GM06990 (cell line): ENCODE measurements at regions not wholly inside any gene's neighbourhood (a gene's known extent, or its start where the extent isn't known, plus 50 kb on each side); places are given as distances from the start of the nearest gene placed in this dataset.

Source experiments
- DNase-seq: peaks from one replicate; pipeline ENCODE4 v3.0.0-alpha.2; 2011; ENCODE audit not compliant: insufficient read length; ENCODE audit errors: extremely low read depth
- H3K27me3 ChIP-seq: replicated peaks from 2 replicates; pipeline ENCODE4 v1.6.0; 2011; ENCODE audit warnings: low read length; ENCODE audit not compliant: control insufficient read depth, insufficient read depth
- H3K36me3 ChIP-seq: 2 replicates; pipeline ENCODE4 v1.5.1; 2011; ENCODE audit warnings: low read length; ENCODE audit not compliant: control insufficient read depth, insufficient read depth
- H3K4me3 ChIP-seq: replicated peaks from 2 replicates; pipeline ENCODE4 v1.5.1; 2011; ENCODE audit warnings: low read depth, mild to moderate bottlenecking, control low read depth, low read length
- TF ChIP-seq, protein P1 (sequence below): IDR thresholded peaks from 2 replicates; pipeline ENCODE4 v1.5.1; 2011; ENCODE audit warnings: low read length, control low read depth, mild to moderate bottlenecking, inconsistent platforms; ENCODE audit not compliant: insufficient read depth, poor library complexity, severe bottlenecking

DNA sequence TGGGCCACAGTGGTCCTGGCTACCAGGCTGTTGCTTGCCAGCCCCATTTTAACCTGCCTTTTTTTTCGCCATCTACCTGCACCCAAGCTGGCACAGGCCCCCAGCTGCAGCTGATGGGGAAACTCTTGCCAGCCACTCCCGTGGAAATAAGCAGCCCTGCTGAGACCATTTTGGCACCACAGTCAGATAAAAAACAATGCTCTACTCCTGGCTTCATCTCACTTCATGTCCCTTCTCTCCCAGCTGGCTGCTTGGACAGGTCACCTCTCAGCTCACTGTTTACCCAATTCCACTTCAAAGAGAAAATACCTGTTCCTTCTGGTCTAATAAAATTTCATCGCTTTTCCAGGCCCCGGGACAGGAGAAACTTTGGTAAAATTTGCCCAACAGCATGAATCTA is 322.6 kb upstream of the SLC30A5 start:
- Histone ChIP-seq H3K36me3 (no peaks in the 10 kb centered on the region), H3K27me3 (no peaks in the 10 kb centered on the region; the same call in 1 of the 2 replicates), H3K4me3 (no peak overlapping the region)
- TF ChIP-seq, protein P1, sequence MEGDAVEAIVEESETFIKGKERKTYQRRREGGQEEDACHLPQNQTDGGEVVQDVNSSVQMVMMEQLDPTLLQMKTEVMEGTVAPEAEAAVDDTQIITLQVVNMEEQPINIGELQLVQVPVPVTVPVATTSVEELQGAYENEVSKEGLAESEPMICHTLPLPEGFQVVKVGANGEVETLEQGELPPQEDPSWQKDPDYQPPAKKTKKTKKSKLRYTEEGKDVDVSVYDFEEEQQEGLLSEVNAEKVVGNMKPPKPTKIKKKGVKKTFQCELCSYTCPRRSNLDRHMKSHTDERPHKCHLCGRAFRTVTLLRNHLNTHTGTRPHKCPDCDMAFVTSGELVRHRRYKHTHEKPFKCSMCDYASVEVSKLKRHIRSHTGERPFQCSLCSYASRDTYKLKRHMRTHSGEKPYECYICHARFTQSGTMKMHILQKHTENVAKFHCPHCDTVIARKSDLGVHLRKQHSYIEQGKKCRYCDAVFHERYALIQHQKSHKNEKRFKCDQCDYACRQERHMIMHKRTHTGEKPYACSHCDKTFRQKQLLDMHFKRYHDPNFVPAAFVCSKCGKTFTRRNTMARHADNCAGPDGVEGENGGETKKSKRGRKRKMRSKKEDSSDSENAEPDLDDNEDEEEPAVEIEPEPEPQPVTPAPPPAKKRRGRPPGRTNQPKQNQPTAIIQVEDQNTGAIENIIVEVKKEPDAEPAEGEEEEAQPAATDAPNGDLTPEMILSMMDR, result no peak
- DNase-seq, result no peak

DNA sequence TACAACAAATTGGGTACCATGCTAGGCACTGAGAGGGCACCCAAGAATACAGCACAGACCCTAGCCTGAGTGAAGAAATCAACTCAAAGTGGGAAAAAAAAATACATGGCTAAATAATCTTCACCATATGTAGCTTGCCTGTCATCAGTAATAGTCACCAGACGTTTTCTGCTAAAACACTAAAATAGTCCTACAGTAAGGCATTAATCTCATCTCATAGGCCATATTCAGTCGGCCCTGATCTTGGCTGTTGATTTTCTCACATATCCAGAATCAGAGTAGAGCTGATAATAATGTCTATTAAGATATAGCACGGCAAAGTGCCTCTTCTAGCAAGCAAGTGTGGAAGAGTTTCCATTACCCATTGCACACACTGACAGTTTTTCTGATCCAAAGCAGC is 322.1 kb upstream of the SLC30A5 start:
- H3K36me3 ChIP-seq, result no peaks in the 10 kb centered on the region
- H3K27me3 ChIP-seq, result no peaks in the 10 kb centered on the region; the same call in 1 of the 2 replicates
- H3K4me3 ChIP-seq, result no peak overlapping the region
- DNase-seq, result no peak
- TF ChIP-seq, protein P1, result no peak

DNA sequence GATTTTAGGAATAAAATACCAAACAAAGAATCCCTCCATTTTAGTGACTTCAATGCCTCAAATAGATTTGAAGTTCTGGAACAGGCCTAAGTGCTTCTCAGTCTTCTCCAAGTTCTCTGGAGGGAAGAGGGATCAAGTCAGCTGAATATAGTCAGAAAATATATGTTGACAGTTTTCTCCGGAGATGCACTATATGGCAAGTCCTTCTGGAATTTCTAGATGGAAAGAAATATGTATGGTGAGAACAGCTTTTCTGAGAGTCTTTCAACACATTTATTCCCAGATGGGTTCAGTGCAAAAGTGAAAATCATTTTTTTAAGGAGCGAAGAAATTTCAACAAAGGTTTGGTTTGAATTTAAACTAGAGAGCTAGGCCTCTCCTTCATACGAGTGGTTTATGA is 317.4 kb upstream of the SLC30A5 start:
- TF ChIP-seq, protein P1, result no peak
- no peak for DNase-seq
- Histone ChIP-seq H3K36me3 (no peaks in the 10 kb centered on the region), H3K4me3 (no peak overlapping the region), H3K27me3 (no peaks in the 10 kb centered on the region; the same call in 1 of the 2 replicates)

DNA sequence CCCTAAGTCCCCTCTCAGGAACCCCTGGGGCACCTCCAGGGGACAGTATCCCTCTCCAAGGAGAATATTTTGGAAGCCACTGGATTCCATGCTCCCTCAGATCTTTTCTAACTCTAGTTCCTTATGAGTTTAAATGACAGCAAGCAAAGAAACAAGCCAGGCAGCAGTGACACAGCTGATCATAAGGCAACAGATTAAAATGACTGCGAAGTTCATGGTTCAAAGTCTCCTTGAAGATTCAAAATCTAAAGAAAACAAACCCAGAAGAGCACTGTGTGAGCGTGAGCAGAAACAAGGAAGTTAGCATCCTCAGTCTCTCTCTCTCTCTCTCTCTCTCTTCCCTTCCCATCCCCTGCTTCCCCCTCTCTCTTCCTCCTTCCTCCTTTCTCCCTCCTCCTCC is 316.7 kb upstream of the SLC30A5 start:
- no peak for DNase-seq
- Histone ChIP-seq H3K27me3 (no peaks in the 10 kb centered on the region; the same call in 1 of the 2 replicates), H3K4me3 (no peak overlapping the region)

DNA sequence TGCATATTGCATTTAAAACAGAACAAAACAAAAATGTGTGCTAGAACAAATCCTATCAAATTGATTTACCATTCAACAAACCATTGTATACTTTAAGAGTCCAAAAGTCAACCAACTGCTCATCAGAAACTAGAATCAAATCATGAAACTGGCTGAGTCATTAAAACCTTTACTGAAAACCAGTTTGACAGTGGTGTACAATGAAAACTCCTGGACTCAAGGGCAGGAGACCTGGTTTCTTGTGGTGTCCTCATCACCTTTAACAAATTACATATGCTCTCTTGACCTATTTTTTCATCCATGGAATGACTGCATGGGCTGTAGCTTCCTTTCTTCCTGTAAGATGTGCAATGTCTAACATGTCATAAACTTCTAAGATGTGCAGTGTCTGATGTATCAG is 315.3 kb upstream of the SLC30A5 start:
- no peaks in the 10 kb centered on the region for H3K27me3 ChIP-seq
- H3K4me3 ChIP-seq, result no peak overlapping the region
- H3K36me3 ChIP-seq, result no peaks in the 10 kb centered on the region
- DNase-seq, result no peak
- TF ChIP-seq, protein P1, result no peak

More for the DNA sequence above, 316.7 kb upstream of the SLC30A5 start:
- no peaks in the 10 kb centered on the region for H3K36me3 ChIP-seq
- TF ChIP-seq, protein P1, result no peak
